ENCODE measurements at regions not wholly inside any gene's neighbourhood (a gene's known extent, or its start where the extent isn't known, plus 50 kb on each side); places are given as distances from the start of the nearest gene placed in this dataset.

GRCh38 chr10:110378006-110378405 is 73.3 kb upstream of the SMNDC1 start:
- TF ChIP-seq EZH2phosphoT487 (IDR thresholded peaks at IDR 0.05; ENCODE audit: insufficient read depth, low read depth): no peak
- TF ChIP-seq EZH2 (IDR thresholded peaks at IDR 0.05; ENCODE audit: insufficient read depth, poor library complexity, severe bottlenecking): no peak

Measured in GM23248 (cell line).